RWPE1 (cell line): ENCODE measurements at regions not wholly inside any gene's neighbourhood (a gene's known extent, or its start where the extent isn't known, plus 50 kb on each side); places are given as distances from the start of the nearest gene placed in this dataset.

Source experiments
- CTCF ChIA-PET: fragments of 350-600 bp; sonication (Branson Sonifier 250); formaldehyde crosslinking; extraction: SDS; loops from one replicate; lab custom pipeline; 2021; lab: Yijun Ruan, JAX
- POLR2A ChIA-PET: fragments of 400-600 bp; formaldehyde crosslinking; extraction: SDS; loops from one replicate; lab custom pipeline; 2020; ENCODE audit warnings: antibody characterized with exemption; ENCODE audit not compliant: low non-redundant PET; lab: Yijun Ruan, JAX
- DNase-seq: peaks from one replicate; pipeline ENCODE4 v3.0.0; 2012; ENCODE audit warnings: low spot score
- H3K27ac ChIP-seq: fragments of 450-650 bp; 2 replicates; pipeline ENCODE4 v1.5.1; 2017
- TF ChIP-seq, protein P1 (sequence below): fragments of 450-650 bp; conservative IDR thresholded peaks from 2 replicates; pipeline ENCODE4 v1.5.1; 2017; ENCODE audit warnings: low read depth, mild to moderate bottlenecking

GRCh38 chr2:7523481-7524120 lies 606.4 kb downstream of the RNF144A start:
- DNase-seq = no peak
- CTCF ChIA-PET = no interaction called here
- TF ChIP-seq, protein P1, sequence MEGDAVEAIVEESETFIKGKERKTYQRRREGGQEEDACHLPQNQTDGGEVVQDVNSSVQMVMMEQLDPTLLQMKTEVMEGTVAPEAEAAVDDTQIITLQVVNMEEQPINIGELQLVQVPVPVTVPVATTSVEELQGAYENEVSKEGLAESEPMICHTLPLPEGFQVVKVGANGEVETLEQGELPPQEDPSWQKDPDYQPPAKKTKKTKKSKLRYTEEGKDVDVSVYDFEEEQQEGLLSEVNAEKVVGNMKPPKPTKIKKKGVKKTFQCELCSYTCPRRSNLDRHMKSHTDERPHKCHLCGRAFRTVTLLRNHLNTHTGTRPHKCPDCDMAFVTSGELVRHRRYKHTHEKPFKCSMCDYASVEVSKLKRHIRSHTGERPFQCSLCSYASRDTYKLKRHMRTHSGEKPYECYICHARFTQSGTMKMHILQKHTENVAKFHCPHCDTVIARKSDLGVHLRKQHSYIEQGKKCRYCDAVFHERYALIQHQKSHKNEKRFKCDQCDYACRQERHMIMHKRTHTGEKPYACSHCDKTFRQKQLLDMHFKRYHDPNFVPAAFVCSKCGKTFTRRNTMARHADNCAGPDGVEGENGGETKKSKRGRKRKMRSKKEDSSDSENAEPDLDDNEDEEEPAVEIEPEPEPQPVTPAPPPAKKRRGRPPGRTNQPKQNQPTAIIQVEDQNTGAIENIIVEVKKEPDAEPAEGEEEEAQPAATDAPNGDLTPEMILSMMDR = no peak
- POLR2A ChIA-PET = no interaction called here
- no peak overlapping the region for H3K27ac ChIP-seq

- H3K27ac ChIP-seq = no peak overlapping the region
- no peak for DNase-seq
- TF ChIP-seq, protein P1 = no peak
- ChIA-PET CTCF (interaction anchor here (0.7 kb wide), 1 partner anchor 14 kb away, joined by 3 read pairs; no protein-coding TSS in a partner anchor), POLR2A (no interaction called here)
These were observed 607.0 kb downstream of the RNF144A start for GRCh38 chr2:7524195-7524594.

- no peak overlapping the region for H3K27ac ChIP-seq
- CTCF ChIA-PET = interaction anchor here (0.6 kb wide), 1 partner anchor 616 kb away, joined by 3 read pairs; no protein-coding TSS in a partner anchor
- POLR2A ChIA-PET = no interaction called here
- DNase-seq = no peak
- TF ChIP-seq, protein P1 = no peak
These were observed 608.5 kb downstream of the RNF144A start for GRCh38 chr2:7525746-7526145.

DNA sequence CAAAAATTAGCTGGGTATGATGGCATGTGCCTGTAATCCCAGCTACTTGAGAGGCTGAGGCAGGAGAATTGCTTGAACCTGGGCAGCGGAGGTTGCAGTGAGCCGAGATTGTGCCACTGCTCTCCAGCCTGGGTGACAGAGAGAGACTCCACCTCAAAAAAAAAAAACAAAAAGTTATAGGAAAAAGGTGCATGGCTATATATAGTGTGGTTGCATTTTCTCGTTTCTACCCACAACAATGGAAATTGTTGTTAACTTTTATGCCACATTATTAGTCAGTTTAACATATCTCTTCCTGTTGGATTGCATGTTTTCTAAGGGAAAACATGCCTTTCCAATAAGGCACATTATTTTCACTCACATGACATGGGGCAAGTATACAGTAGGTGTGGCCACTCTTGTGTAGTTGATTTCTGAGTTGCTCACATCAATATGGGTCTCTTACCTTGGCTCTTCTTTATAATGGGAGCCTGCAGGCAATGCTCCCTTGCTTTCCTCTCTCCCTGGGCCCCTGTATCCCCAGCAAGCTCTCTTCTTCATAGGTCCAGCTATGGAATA lies 610.0 kb downstream of the RNF144A start:
- CTCF ChIA-PET = no interaction called here

GRCh38 chr2:7530001-7530400 lies 612.8 kb downstream of the RNF144A start:
- TF ChIP-seq, protein P1 = no peak
- H3K27ac ChIP-seq = no peak overlapping the region
- no peak for DNase-seq
- CTCF ChIA-PET = interaction anchor here (0.6 kb wide), 1 partner anchor 18 kb away, joined by 3 read pairs; no protein-coding TSS in a partner anchor
- POLR2A ChIA-PET = no interaction called here

More for the DNA sequence above, 610.0 kb downstream of the RNF144A start:
- no peak overlapping the region for H3K27ac ChIP-seq
- TF ChIP-seq, protein P1 = no peak
- no peak for DNase-seq
- POLR2A ChIA-PET = no interaction called here

DNA sequence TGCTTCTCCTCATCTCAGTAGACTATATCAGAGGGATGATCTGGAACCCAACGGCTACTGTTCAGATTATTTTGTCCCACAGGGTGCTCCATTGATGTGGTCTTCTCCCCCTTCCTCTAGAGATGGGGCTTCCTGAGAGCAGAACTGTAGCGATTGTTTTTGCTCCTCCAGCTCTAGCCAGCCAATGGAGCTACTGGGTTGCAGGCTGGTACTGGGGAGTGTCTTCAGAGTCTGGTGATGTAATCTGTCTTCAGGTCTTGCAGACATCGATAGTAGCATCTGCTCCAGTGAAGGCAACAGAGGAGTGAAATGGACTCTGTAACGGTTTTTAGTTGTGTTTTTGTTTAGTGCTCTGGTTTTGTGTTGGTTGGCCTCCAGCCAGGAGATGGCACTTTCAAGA lies 621.9 kb downstream of the RNF144A start:
- ChIA-PET POLR2A (no interaction called here), CTCF (interaction anchor here (0.6 kb wide), 1 partner anchor 28 kb away, joined by 3 read pairs; no protein-coding TSS in a partner anchor)
- H3K27ac ChIP-seq = no peak overlapping the region
- DNase-seq = no peak
- TF ChIP-seq, protein P1 = no peak
